CD14-positive monocyte (primary cell): ENCODE measurements at regions not wholly inside any gene's neighbourhood (a gene's known extent, or its start where the extent isn't known, plus 50 kb on each side); places are given as distances from the start of the nearest gene placed in this dataset.

Experiments used
- DNase-seq, 3 donors: peaks; one replicate each; pipeline ENCODE4 v3.0.0-alpha.2; 2011 to 2022
- H2AFZ ChIP-seq: 2 replicates; pipeline ENCODE4 v1.6.0; 2012; ENCODE audit warnings: mild to moderate bottlenecking, low read depth, low read length, inconsistent platforms; ENCODE audit not compliant: insufficient read depth, poor library complexity, severe bottlenecking
- H3K27ac ChIP-seq, 2 donors: 1 replicate in 1 of 2; 2 replicates in 1 of 2; pipeline ENCODE4 v1.5.1; 2012 to 2013; ENCODE audit warnings: low read length in 2 of 2, control low read depth in 1 of 2, inconsistent platforms in 1 of 2, low read depth in 1 of 2, mild to moderate bottlenecking in 1 of 2
- H3K27me3 ChIP-seq, 2 donors: one replicate each; pipeline versions ENCODE4 v1.6.0 to v1.6.1; 2011 to 2013; ENCODE audit warnings: low read length in 2 of 2; ENCODE audit not compliant: control insufficient read depth in 2 of 2, insufficient read depth in 2 of 2
- H3K36me3 ChIP-seq, 2 donors: replicated peaks in 1 of 2; 1 replicate in 1 of 2; 2 replicates in 1 of 2; pipeline versions ENCODE4 v1.5.1 to v1.6.1; 2012 to 2013; ENCODE audit warnings: low read length in 2 of 2, control low read depth in 1 of 2, inconsistent platforms in 1 of 2, mild to moderate bottlenecking in 1 of 2; ENCODE audit not compliant: insufficient read depth in 2 of 2, control insufficient read depth in 1 of 2
- H3K4me1 ChIP-seq, 2 donors: 1 replicate in 1 of 2; 2 replicates in 1 of 2; pipeline versions ENCODE4 v1.5.1 to v1.6.1; 2012 to 2013; ENCODE audit warnings: low read length in 2 of 2, control low read depth in 1 of 2, inconsistent platforms in 1 of 2, mild to moderate bottlenecking in 1 of 2, moderate library complexity in 1 of 2; ENCODE audit not compliant: insufficient read depth in 2 of 2, control insufficient read depth in 1 of 2
- H3K4me2 ChIP-seq: replicated peaks from 2 replicates; pipeline ENCODE3; 2012; ENCODE audit warnings: low read length, moderate library complexity, mild to moderate bottlenecking; ENCODE audit not compliant: poor library complexity, severe bottlenecking; ENCODE audit errors: extremely low read depth
- H3K4me3 ChIP-seq, 3 experiments: fragments of 200-600 bp in 1 of 3; sonication (generic) in 1 of 3; replicated peaks in 1 of 3; 1 replicate in 2 of 3; 2 replicates in 1 of 3; pipeline ENCODE4 v1.5.1; 2011 to 2013; ENCODE audit warnings: low read length in 3 of 3, mild to moderate bottlenecking in 3 of 3, control low read depth in 2 of 3, low read depth in 2 of 3, inconsistent platforms in 1 of 3, moderate library complexity in 1 of 3
- H3K79me2 ChIP-seq: 2 replicates; pipeline ENCODE4 v1.6.0; 2012; ENCODE audit warnings: mild to moderate bottlenecking, control low read depth, inconsistent platforms, low read length, moderate library complexity; ENCODE audit not compliant: insufficient read depth
- H3K9ac ChIP-seq: 2 replicates; pipeline ENCODE4 v1.6.0; 2017; ENCODE audit warnings: low read length, mild to moderate bottlenecking; ENCODE audit not compliant: insufficient read depth, poor library complexity, severe bottlenecking
- H3K9me3 ChIP-seq, 2 donors: replicated peaks in 1 of 2; 1 replicate in 1 of 2; 2 replicates in 1 of 2; pipeline versions ENCODE4 v1.5.1 to v1.6.1; 2012 to 2013; ENCODE audit warnings: low read length in 2 of 2, control low read depth in 1 of 2; ENCODE audit not compliant: control insufficient read depth in 1 of 2, insufficient read depth in 1 of 2
- H4K20me1 ChIP-seq: 2 replicates; pipeline ENCODE4 v1.6.0; 2012; ENCODE audit warnings: mild to moderate bottlenecking, low read length, control low read depth, moderate library complexity; ENCODE audit not compliant: insufficient read depth
- H3K27ac Mint-ChIP-seq, 7 donors: one replicate each; pipeline ENCODE4 v1.8.0; 2020; ENCODE audit warnings: mild to moderate bottlenecking in 7 of 7, mixed read lengths in 7 of 7, moderate library complexity in 6 of 7, inconsistent platforms in 2 of 7
- H3K27me3 Mint-ChIP-seq, 3 donors: one replicate each; pipeline ENCODE4 v1.8.0; 2021 to 2022; ENCODE audit warnings: low read depth in 3 of 3, mild to moderate bottlenecking in 3 of 3, mixed read lengths in 3 of 3, moderate library complexity in 3 of 3, inconsistent platforms in 1 of 3
- H3K36me3 Mint-ChIP-seq, 2 donors: one replicate each; pipeline ENCODE4 v1.8.0; 2020; ENCODE audit warnings: mixed read lengths in 2 of 2, inconsistent platforms in 1 of 2, mild to moderate bottlenecking in 1 of 2
- H3K4me1 Mint-ChIP-seq: one replicate; pipeline ENCODE4 v1.8.0; 2020; ENCODE audit warnings: mild to moderate bottlenecking, mixed read lengths
- H3K4me3 Mint-ChIP-seq, 2 donors: one replicate each; pipeline ENCODE4 v1.8.0; 2020; ENCODE audit warnings: mild to moderate bottlenecking in 2 of 2, mixed read lengths in 2 of 2, moderate library complexity in 1 of 2
- H3K9me3 Mint-ChIP-seq, 7 donors: one replicate each; pipeline ENCODE4 v1.8.0; 2020 to 2022; ENCODE audit warnings: mixed read lengths in 7 of 7, mild to moderate bottlenecking in 6 of 7, moderate library complexity in 6 of 7, inconsistent platforms in 2 of 7
- CTCF ChIP-seq: fragments of 200-600 bp; IDR thresholded peaks from one replicate; pipeline ENCODE4 v1.8.0; 2022; ENCODE audit warnings: antibody characterized with exemption, mild to moderate bottlenecking
- WGBS: methylation state at CpG from one replicate; pipeline ENCODE4 v1.1.5; 2013; ENCODE audit warnings: missing lambda C conversion rate; ENCODE audit not compliant: insufficient coverage; 5-methylcytosine and 5-hydroxymethylcytosine counted together
- intact Hi-C, 2 donors: fragments of 100-400 bp; cut with micrococcal nuclease; formaldehyde crosslinking; loops; one replicate each; pipeline versions ENCODE4 v1.15.0 to v1.15.1; 2023

- Mint-ChIP-seq H3K4me1 (no peaks in the 10 kb centered on the region), H3K36me3 (no peaks in the 10 kb centered on the region), H3K27ac (no peak overlapping the region), H3K27me3 (peaks cover 0 to 2% (median 2%) of the 10 kb centered on the region in 3 donors), H3K4me3 (no peak overlapping the region), H3K9me3 (peaks cover 2 to 14% (median 6%) of the 10 kb centered on the region in 7 donors)
- no peaks in the 10 kb centered on the region for H3K79me2 ChIP-seq
- H2AFZ ChIP-seq, result no peak overlapping the region
- no peaks in the 10 kb centered on the region for H3K27me3 ChIP-seq
- no peak overlapping the region for H3K9ac ChIP-seq
- TF ChIP-seq CTCF, result no peak
- no peak overlapping the region for H3K27ac ChIP-seq
- WGBS, result 80% methylated on average over 1 of the region's 3 CpGs
- no peaks in the 10 kb centered on the region for H4K20me1 ChIP-seq
- DNase-seq, result no peak
- H3K9me3 ChIP-seq, result no peaks in the 10 kb centered on the region
- H3K4me2 ChIP-seq, result no peak overlapping the region
- H3K4me3 ChIP-seq, result no peak overlapping the region
- no peaks in the 10 kb centered on the region for H3K4me1 ChIP-seq
- H3K36me3 ChIP-seq, result no peaks in the 10 kb centered on the region
- intact Hi-C loops, result no loop called here
Measured at GRCh38 chr2:6326958-6327357, 538.7 kb downstream of the CMPK2 start.

GRCh38 chr2:6336752-6337471, 528.8 kb downstream of the CMPK2 start:
- Histone ChIP-seq H3K9me3 (peaks cover 4 to 12% of the 10 kb centered on the region in 2 donors), H3K27me3 (no peaks in the 10 kb centered on the region), H3K9ac (no peak overlapping the region), H3K4me1 (no peaks in the 10 kb centered on the region), H4K20me1 (no peaks in the 10 kb centered on the region), H3K79me2 (no peaks in the 10 kb centered on the region), H3K4me3 (no peak overlapping the region), H3K4me2 (no peak overlapping the region), H2AFZ (no peak overlapping the region), H3K27ac (no peak overlapping the region), H3K36me3 (no peaks in the 10 kb centered on the region)
- Mint-ChIP-seq H3K4me3 (no peak overlapping the region), H3K27ac (no peak overlapping the region), H3K4me1 (no peaks in the 10 kb centered on the region), H3K27me3 (no peaks in the 10 kb centered on the region), H3K36me3 (no peaks in the 10 kb centered on the region), H3K9me3 (peaks cover 0 to 12% (median 4%) of the 10 kb centered on the region in 7 donors)
- intact Hi-C loops, result no loop called here
- no peak for TF ChIP-seq CTCF
- DNase-seq, result no peak
- WGBS, result 88% methylated on average over 2 of the region's 5 CpGs
